Body of pancreas (tissue), 4 donors: ENCODE measurements at regions not wholly inside any gene's neighbourhood (a gene's known extent, or its start where the extent isn't known, plus 50 kb on each side); places are given as distances from the start of the nearest gene placed in this dataset.

Experiments
- CTCF ChIP-seq, 7 experiments: fragments of 450-650 bp in 4 of 7; fragments of 200-600 bp in 3 of 7; sonication (generic) in 3 of 7; IDR thresholded peaks; one replicate each; pipeline ENCODE4 v1.5.1; 2016 to 2019; ENCODE audit warnings: antibody characterized with exemption in 7 of 7
- POLR2A ChIP-seq, 3 donors: fragments of 450-650 bp; IDR thresholded peaks; one replicate each; pipeline ENCODE4 v1.6.1; 2016; ENCODE audit warnings: antibody characterized with exemption in 3 of 3, mild to moderate bottlenecking in 2 of 3

- no peak for TF ChIP-seq CTCF (IDR thresholded peaks at IDR 0.05)
- TF ChIP-seq POLR2A (IDR thresholded peaks at IDR 0.05): no peak
These were observed 160.0 kb upstream of the TMEM161B start for GRCh38 chr5:88428633-88429032.
